Chondrocyte (in vitro differentiated cells): ENCODE measurements at regions not wholly inside any gene's neighbourhood (a gene's known extent, or its start where the extent isn't known, plus 50 kb on each side); places are given as distances from the start of the nearest gene placed in this dataset.

Experiments
- DNase-seq: peaks from one replicate; pipeline ENCODE4 v3.0.0; 2021; ENCODE audit warnings: mixed read lengths, low spot score
- H3K27ac Mint-ChIP-seq: one replicate; pipeline ENCODE4 v1.8.0; 2021; ENCODE audit warnings: mild to moderate bottlenecking, moderate library complexity, mixed read lengths; ENCODE audit not compliant: unreplicated experiment
- H3K27me3 Mint-ChIP-seq: 2 replicates; pipeline ENCODE4 v1.8.0; 2021; ENCODE audit warnings: low read depth, mixed read lengths
- H3K36me3 Mint-ChIP-seq: 2 replicates; pipeline ENCODE4 v1.8.0; 2021; ENCODE audit warnings: low read depth, mixed read lengths
- H3K4me1 Mint-ChIP-seq: 2 replicates; pipeline ENCODE4 v1.8.0; 2021; ENCODE audit warnings: low read depth, mild to moderate bottlenecking, mixed read lengths
- H3K4me3 Mint-ChIP-seq: one replicate; pipeline ENCODE4 v1.8.0; 2021; ENCODE audit warnings: mild to moderate bottlenecking, moderate library complexity, mixed read lengths; ENCODE audit not compliant: unreplicated experiment
- H3K9me3 Mint-ChIP-seq: 2 replicates; pipeline ENCODE4 v1.8.0; 2021; ENCODE audit warnings: low read depth, mixed read lengths
- CTCF ChIP-seq: fragments of 200-600 bp; sonication (generic); IDR thresholded peaks from 2 replicates; pipeline ENCODE4 v1.5.0; 2021; ENCODE audit warnings: antibody characterized with exemption, mild to moderate bottlenecking, moderate library complexity

- H3K9me3 Mint-ChIP-seq: peaks cover 2% of the 10 kb centered on the region
- no peak overlapping the region for H3K4me3 Mint-ChIP-seq
- H3K27ac Mint-ChIP-seq: no peak overlapping the region
- peaks cover 29% of the 10 kb centered on the region for H3K4me1 Mint-ChIP-seq
- H3K27me3 Mint-ChIP-seq: no peaks in the 10 kb centered on the region
- no peak for TF ChIP-seq CTCF
- no peaks in the 10 kb centered on the region for H3K36me3 Mint-ChIP-seq
- DNase-seq: no peak
Observed at GRCh38 chr4:100087743-100088142, 102.5 kb downstream of the DDIT4L start.

- Mint-ChIP-seq H3K4me1 (peaks cover 24% of the 10 kb centered on the region), H3K9me3 (peaks cover 2% of the 10 kb centered on the region), H3K27me3 (no peaks in the 10 kb centered on the region), H3K4me3 (no peak overlapping the region), H3K36me3 (no peaks in the 10 kb centered on the region), H3K27ac (no peak overlapping the region)
- DNase-seq: no peak
- TF ChIP-seq CTCF: no peak
Observed at GRCh38 chr4:100086766-100087431, 103.4 kb downstream of the DDIT4L start.

- Mint-ChIP-seq H3K9me3 (peaks cover 2% of the 10 kb centered on the region), H3K4me1 (peaks cover 30% of the 10 kb centered on the region), H3K36me3 (no peaks in the 10 kb centered on the region), H3K4me3 (no peak overlapping the region), H3K27me3 (no peaks in the 10 kb centered on the region), H3K27ac (no peak overlapping the region)
- no peak for TF ChIP-seq CTCF
- no peak for DNase-seq
Observed at GRCh38 chr4:100084892-100085291, 105.4 kb downstream of the DDIT4L start.

- Mint-ChIP-seq H3K4me3 (no peak overlapping the region), H3K27me3 (no peaks in the 10 kb centered on the region), H3K9me3 (peaks cover 2% of the 10 kb centered on the region), H3K4me1 (peaks cover 30% of the 10 kb centered on the region), H3K27ac (no peak overlapping the region), H3K36me3 (no peaks in the 10 kb centered on the region)
- TF ChIP-seq CTCF: no peak
- DNase-seq: no peak
Observed at GRCh38 chr4:100083289-100083688, 107.0 kb downstream of the DDIT4L start.

GRCh38 chr4:100082852-100083251, 107.4 kb downstream of the DDIT4L start:
- TF ChIP-seq CTCF: no peak
- no peak overlapping the region for H3K4me3 Mint-ChIP-seq
- H3K27ac Mint-ChIP-seq: no peak overlapping the region
- H3K4me1 Mint-ChIP-seq: peaks cover 29% of the 10 kb centered on the region
- no peaks in the 10 kb centered on the region for H3K27me3 Mint-ChIP-seq
- DNase-seq: no peak
- no peaks in the 10 kb centered on the region for H3K36me3 Mint-ChIP-seq
- peaks cover 2% of the 10 kb centered on the region for H3K9me3 Mint-ChIP-seq
